H9 (cell line): ENCODE measurements at regions not wholly inside any gene's neighbourhood (a gene's known extent, or its start where the extent isn't known, plus 50 kb on each side); places are given as distances from the start of the nearest gene placed in this dataset.

Source experiments
- DNase-seq: peaks from one replicate; pipeline ENCODE4 v3.0.0-alpha.2; 2017
- H2AFZ ChIP-seq: one replicate; pipeline ENCODE4 v1.6.1; 2013; ENCODE audit warnings: mild to moderate bottlenecking, low read length, control low read depth, moderate library complexity
- H2AK5ac ChIP-seq: 2 replicates; pipeline ENCODE4 v1.6.1; 2013; ENCODE audit warnings: low read length, control low read depth, mixed read lengths; ENCODE audit not compliant: insufficient read length
- H2BK120ac ChIP-seq: one replicate; pipeline ENCODE4 v1.6.1; 2013; ENCODE audit warnings: low read depth, mild to moderate bottlenecking, low read length, control low read depth, inconsistent platforms; ENCODE audit not compliant: poor library complexity, severe bottlenecking
- H2BK12ac ChIP-seq: 2 replicates; pipeline ENCODE4 v1.6.1; 2013; ENCODE audit warnings: low read length, control low read depth, mixed read lengths, low read depth; ENCODE audit not compliant: insufficient read length
- H2BK15ac ChIP-seq: 2 replicates; pipeline ENCODE4 v1.6.1; 2013; ENCODE audit warnings: low read depth, low read length, control low read depth
- H2BK20ac ChIP-seq: one replicate; pipeline ENCODE4 v1.6.1; 2013; ENCODE audit warnings: low read depth, mild to moderate bottlenecking, low read length, control low read depth, inconsistent platforms; ENCODE audit not compliant: poor library complexity, severe bottlenecking
- H2BK5ac ChIP-seq: 2 replicates; pipeline ENCODE4 v1.6.1; 2013; ENCODE audit warnings: low read length, control low read depth, mixed read lengths; ENCODE audit not compliant: insufficient read length
- H3K14ac ChIP-seq: 2 replicates; pipeline ENCODE4 v1.6.1; 2013; ENCODE audit warnings: low read length, control low read depth; ENCODE audit not compliant: insufficient read depth
- H3K18ac ChIP-seq: 2 replicates; pipeline ENCODE4 v1.6.1; 2013; ENCODE audit warnings: low read depth, mild to moderate bottlenecking, mixed read lengths, low read length, control low read depth; ENCODE audit not compliant: insufficient read length
- H3K23ac ChIP-seq: 2 replicates; pipeline ENCODE4 v1.6.1; 2013; ENCODE audit warnings: low read length, control low read depth, mixed read lengths, low read depth; ENCODE audit not compliant: insufficient read length
- H3K23me2 ChIP-seq: 2 replicates; pipeline ENCODE4 v1.6.1; 2013; ENCODE audit warnings: low read depth, mild to moderate bottlenecking, mixed read lengths, low read length, control low read depth; ENCODE audit not compliant: insufficient read length, poor library complexity, severe bottlenecking
- H3K27ac ChIP-seq: 2 replicates; pipeline ENCODE4 v1.5.1; 2013; ENCODE audit warnings: low read length, control low read depth, mixed read lengths, low read depth; ENCODE audit not compliant: insufficient read length
- H3K27me3 ChIP-seq: 2 replicates; pipeline ENCODE4 v1.6.1; 2013; ENCODE audit warnings: low read length, control low read depth, inconsistent platforms; ENCODE audit not compliant: insufficient read depth
- H3K4ac ChIP-seq: 2 replicates; pipeline ENCODE4 v1.6.1; 2013; ENCODE audit warnings: low read depth, mild to moderate bottlenecking, control low read depth, inconsistent platforms, low read length, moderate library complexity
- H3K4me1 ChIP-seq: 2 replicates; pipeline ENCODE4 v1.6.1; 2013; ENCODE audit warnings: low read length, control low read depth, inconsistent platforms; ENCODE audit not compliant: insufficient read depth
- H3K4me2 ChIP-seq: 2 replicates; pipeline ENCODE4 v1.6.1; 2013; ENCODE audit warnings: low read length, control low read depth, mixed read lengths; ENCODE audit not compliant: insufficient read length, insufficient read depth
- H3K56ac ChIP-seq: 2 replicates; pipeline ENCODE4 v1.6.1; 2013; ENCODE audit warnings: low read depth, mild to moderate bottlenecking, mixed read lengths, low read length, control low read depth; ENCODE audit not compliant: insufficient read length
- H3K79me1 ChIP-seq: 2 replicates; pipeline ENCODE4 v1.6.1; 2013; ENCODE audit warnings: low read depth, mild to moderate bottlenecking, moderate library complexity, low read length, control low read depth, inconsistent platforms; ENCODE audit not compliant: insufficient read depth, poor library complexity, severe bottlenecking
- H3K79me2 ChIP-seq: 2 replicates; pipeline ENCODE4 v1.6.1; 2013; ENCODE audit warnings: low read length, control low read depth, inconsistent platforms; ENCODE audit not compliant: insufficient read depth
- H3K9ac ChIP-seq: 2 replicates; pipeline ENCODE4 v1.6.1; 2013; ENCODE audit warnings: low read length, control low read depth, mixed read lengths; ENCODE audit not compliant: insufficient read length; ENCODE audit errors: extremely low read depth
- H3K9me3 ChIP-seq: one replicate; pipeline ENCODE4 v1.6.1; 2013; ENCODE audit warnings: low read depth, low read length, inconsistent platforms; ENCODE audit not compliant: control insufficient read depth
- H3T11ph ChIP-seq: one replicate; pipeline ENCODE4 v1.6.1; 2013; ENCODE audit warnings: mild to moderate bottlenecking, low read length, control low read depth, inconsistent platforms
- H4K20me1 ChIP-seq: one replicate; pipeline ENCODE4 v1.6.1; 2013; ENCODE audit not compliant: control insufficient read depth, insufficient read length, insufficient read depth
- H4K5ac ChIP-seq: 2 replicates; pipeline ENCODE4 v1.6.1; 2013; ENCODE audit warnings: low read depth, mild to moderate bottlenecking, mixed read lengths, low read length, control low read depth; ENCODE audit not compliant: insufficient read length
- H4K8ac ChIP-seq: replicated peaks from 2 replicates; pipeline ENCODE4 v1.6.1; 2013; ENCODE audit warnings: low read length, control low read depth, mixed read lengths, low read depth; ENCODE audit not compliant: insufficient read length
- H4K91ac ChIP-seq: 2 replicates; pipeline ENCODE4 v1.6.1; 2013; ENCODE audit warnings: low read depth, mild to moderate bottlenecking, moderate library complexity, mixed read lengths, low read length, control low read depth; ENCODE audit not compliant: insufficient read length
- H3K27ac Mint-ChIP-seq, 3 experiments: 2 replicates in 2 of 3; 3 replicates in 1 of 3; pipeline ENCODE4 v1.8.0; 2020 to 2021; ENCODE audit warnings: mixed read lengths in 3 of 3, mild to moderate bottlenecking in 1 of 3, moderate library complexity in 1 of 3
- H3K27me3 Mint-ChIP-seq: 2 replicates; pipeline ENCODE4 v1.8.0; 2021; ENCODE audit warnings: low read depth, mild to moderate bottlenecking, moderate library complexity, mixed read lengths
- H3K36me3 Mint-ChIP-seq, 3 experiments: 2 replicates in 2 of 3; 3 replicates in 1 of 3; pipeline ENCODE4 v1.8.0; 2020 to 2021; ENCODE audit warnings: low read depth in 3 of 3, mixed read lengths in 3 of 3; ENCODE audit not compliant: insufficient read depth in 1 of 3
- H3K4me1 Mint-ChIP-seq, 2 experiments: 2 replicates each; pipeline ENCODE4 v1.8.0; 2020; ENCODE audit warnings: mixed read lengths in 2 of 2
- H3K4me3 Mint-ChIP-seq, 2 experiments: 2 replicates in 1 of 2; 3 replicates in 1 of 2; pipeline ENCODE4 v1.8.0; 2020 to 2021; ENCODE audit warnings: mild to moderate bottlenecking in 2 of 2, mixed read lengths in 2 of 2, moderate library complexity in 1 of 2
- H3K9me3 Mint-ChIP-seq, 2 experiments: 2 replicates in 1 of 2; 3 replicates in 1 of 2; pipeline ENCODE4 v1.8.0; 2020; ENCODE audit warnings: mild to moderate bottlenecking in 2 of 2, mixed read lengths in 2 of 2, moderate library complexity in 1 of 2
- WGBS: extraction: QIAGEN DNeasy Blood & Tissue Kit; methylation state at CpG from one replicate; pipeline ENCODE4 v1.1.7; 2013; ENCODE audit warnings: missing lambda C conversion rate, low lambda C conversion rate, mixed read lengths; ENCODE audit not compliant: insufficient read length; ENCODE audit errors: extremely low coverage; 5-methylcytosine and 5-hydroxymethylcytosine counted together
- TF ChIP-seq, protein P1 (sequence below): fragments of 200-600 bp; sonication (generic); conservative IDR thresholded peaks from 3 replicates; pipeline ENCODE4 v1.8.0; 2021; ENCODE audit warnings: antibody characterized with exemption, mild to moderate bottlenecking

DNA sequence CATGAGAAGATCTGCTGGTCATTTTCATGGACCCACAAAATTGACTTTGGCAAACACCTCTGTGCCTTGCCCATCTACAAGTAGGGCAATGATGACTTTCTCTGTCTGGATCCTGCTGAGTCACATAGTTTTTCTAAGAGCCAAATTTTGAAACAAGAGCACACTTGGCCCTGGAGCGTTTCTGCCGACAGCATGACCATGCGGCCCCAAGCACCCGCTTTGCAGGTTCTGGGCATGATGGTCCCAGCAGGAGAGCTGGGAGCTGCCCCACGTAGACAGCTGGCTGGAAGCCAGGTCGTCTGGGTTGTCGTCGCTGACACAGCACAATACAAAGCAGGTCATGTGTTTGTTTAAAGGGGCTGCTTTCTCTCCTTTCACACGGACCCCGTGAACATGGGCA, 159.8 kb downstream of the SYK start:
- H3K4ac ChIP-seq: no peak overlapping the region
- Mint-ChIP-seq H3K9me3 (no peaks in the 10 kb centered on the region), H3K27ac (no peak overlapping the region; a peak in 1 of 7 replicates), H3K4me3 (no peak overlapping the region), H3K4me1 (peaks cover 19 to 24% of the 10 kb centered on the region in 2 experiments), H3K36me3 (no peaks in the 10 kb centered on the region), H3K27me3 (no peaks in the 10 kb centered on the region; the same call in 1 of the 2 replicates)
- H2AK5ac ChIP-seq: no peak overlapping the region
- H4K5ac ChIP-seq: no peak overlapping the region
- no CpG with 5 or more reads among the region's 10 CpGs for WGBS
- H3K27me3 ChIP-seq: no peaks in the 10 kb centered on the region
- no peak overlapping the region for H2BK15ac ChIP-seq
- no peaks in the 10 kb centered on the region for H4K20me1 ChIP-seq
- no peak for DNase-seq
- no peak overlapping the region for H2BK5ac ChIP-seq
- no peaks in the 10 kb centered on the region for H3K79me1 ChIP-seq
- no peak overlapping the region for H2AFZ ChIP-seq
- no peak overlapping the region for H3K56ac ChIP-seq
- no peak overlapping the region for H3K27ac ChIP-seq
- no peaks in the 10 kb centered on the region for H3K79me2 ChIP-seq
- H3K9me3 ChIP-seq: no peaks in the 10 kb centered on the region
- H4K8ac ChIP-seq: no peak overlapping the region
- no peak overlapping the region for H4K91ac ChIP-seq
- no peak overlapping the region for H3K18ac ChIP-seq
- TF ChIP-seq, protein P1, sequence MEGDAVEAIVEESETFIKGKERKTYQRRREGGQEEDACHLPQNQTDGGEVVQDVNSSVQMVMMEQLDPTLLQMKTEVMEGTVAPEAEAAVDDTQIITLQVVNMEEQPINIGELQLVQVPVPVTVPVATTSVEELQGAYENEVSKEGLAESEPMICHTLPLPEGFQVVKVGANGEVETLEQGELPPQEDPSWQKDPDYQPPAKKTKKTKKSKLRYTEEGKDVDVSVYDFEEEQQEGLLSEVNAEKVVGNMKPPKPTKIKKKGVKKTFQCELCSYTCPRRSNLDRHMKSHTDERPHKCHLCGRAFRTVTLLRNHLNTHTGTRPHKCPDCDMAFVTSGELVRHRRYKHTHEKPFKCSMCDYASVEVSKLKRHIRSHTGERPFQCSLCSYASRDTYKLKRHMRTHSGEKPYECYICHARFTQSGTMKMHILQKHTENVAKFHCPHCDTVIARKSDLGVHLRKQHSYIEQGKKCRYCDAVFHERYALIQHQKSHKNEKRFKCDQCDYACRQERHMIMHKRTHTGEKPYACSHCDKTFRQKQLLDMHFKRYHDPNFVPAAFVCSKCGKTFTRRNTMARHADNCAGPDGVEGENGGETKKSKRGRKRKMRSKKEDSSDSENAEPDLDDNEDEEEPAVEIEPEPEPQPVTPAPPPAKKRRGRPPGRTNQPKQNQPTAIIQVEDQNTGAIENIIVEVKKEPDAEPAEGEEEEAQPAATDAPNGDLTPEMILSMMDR: no peak
- no peak overlapping the region for H3K9ac ChIP-seq
- H2BK120ac ChIP-seq: no peak overlapping the region
- no peak overlapping the region for H3K23ac ChIP-seq
- no peak overlapping the region for H2BK20ac ChIP-seq
- H3K4me2 ChIP-seq: no peak overlapping the region
- no peaks in the 10 kb centered on the region for H3K23me2 ChIP-seq
- H3T11ph ChIP-seq: no peak overlapping the region
- no peak overlapping the region for H2BK12ac ChIP-seq
- peaks cover 2% of the 10 kb centered on the region; the same call in 1 of the 2 replicates for H3K4me1 ChIP-seq
- H3K14ac ChIP-seq: no peak overlapping the region
